Naive B cell (primary cell): ENCODE measurements at regions not wholly inside any gene's neighbourhood (a gene's known extent, or its start where the extent isn't known, plus 50 kb on each side); places are given as distances from the start of the nearest gene placed in this dataset.

ENCODE experiments used
- ATAC-seq, 2 donors: fragments of 150-1000 bp; cut with Tn5 transposase; 2 replicates each; pipeline ENCODE4 v1.10.0; 2021; ENCODE audit warnings: low read depth in 2 of 2, mild to moderate bottlenecking in 2 of 2, moderate library complexity in 2 of 2
- DNase-seq: peaks from one replicate; pipeline ENCODE4 v3.0.0; 2022
- H3K27ac Mint-ChIP-seq, 6 donors: one replicate each; pipeline ENCODE4 v1.8.0; 2020 to 2022; ENCODE audit warnings: mild to moderate bottlenecking in 6 of 6, mixed read lengths in 6 of 6, moderate library complexity in 5 of 6, inconsistent platforms in 2 of 6
- H3K27me3 Mint-ChIP-seq, 3 donors: one replicate each; pipeline ENCODE4 v1.8.0; 2021 to 2022; ENCODE audit warnings: mixed read lengths in 3 of 3, mild to moderate bottlenecking in 1 of 3
- H3K36me3 Mint-ChIP-seq, 2 donors: one replicate each; pipeline ENCODE4 v1.8.0; 2020 to 2022; ENCODE audit warnings: mixed read lengths in 2 of 2, inconsistent platforms in 1 of 2, mild to moderate bottlenecking in 1 of 2
- H3K4me1 Mint-ChIP-seq, 3 donors: one replicate each; pipeline ENCODE4 v1.8.0; 2020 to 2022; ENCODE audit warnings: mixed read lengths in 3 of 3, inconsistent platforms in 1 of 3, mild to moderate bottlenecking in 1 of 3, moderate library complexity in 1 of 3
- H3K4me3 Mint-ChIP-seq, 8 donors: one replicate each; pipeline ENCODE4 v1.8.0; 2020 to 2022; ENCODE audit warnings: mild to moderate bottlenecking in 8 of 8, mixed read lengths in 8 of 8, moderate library complexity in 8 of 8, inconsistent platforms in 2 of 8
- H3K9me3 Mint-ChIP-seq, 7 donors: one replicate each; pipeline ENCODE4 v1.8.0; 2020 to 2022; ENCODE audit warnings: mixed read lengths in 7 of 7, mild to moderate bottlenecking in 5 of 7, inconsistent platforms in 2 of 7, moderate library complexity in 1 of 7

DNA sequence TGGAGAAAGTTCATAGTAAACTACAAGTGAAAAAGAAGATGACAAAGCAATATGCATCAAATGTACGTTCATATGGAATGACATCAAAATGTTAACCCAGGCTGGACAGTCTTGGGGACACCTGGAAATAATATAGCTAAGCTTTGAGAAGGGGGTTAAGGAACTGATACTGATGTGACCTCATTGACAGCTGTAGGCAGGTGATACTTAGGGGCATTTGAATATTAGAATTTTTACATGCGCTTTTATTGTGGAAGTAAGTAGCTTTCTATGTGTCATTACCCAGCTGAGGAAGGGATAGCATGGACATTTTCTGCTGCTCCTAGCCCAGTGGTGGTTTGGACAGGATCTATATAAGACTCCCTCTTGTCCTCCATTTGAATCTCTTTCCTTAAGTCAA lies 299.7 kb downstream of the CWC27 start:
- no peak overlapping the region for H3K4me3 Mint-ChIP-seq
- peak overlapping the region in 3 of 6 donors; percentile 78 to 85 (median 85) for H3K27ac Mint-ChIP-seq
- no peaks in the 10 kb centered on the region for H3K36me3 Mint-ChIP-seq
- no peaks in the 10 kb centered on the region for H3K27me3 Mint-ChIP-seq
- H3K9me3 Mint-ChIP-seq: peaks cover 0 to 7% (median 0%) of the 10 kb centered on the region in 7 donors
- ATAC-seq (peak; percentile 65 to 85), DNase-seq (peak; percentile 12)
- H3K4me1 Mint-ChIP-seq: peaks cover 22 to 50% (median 30%) of the 10 kb centered on the region in 3 donors

DNA sequence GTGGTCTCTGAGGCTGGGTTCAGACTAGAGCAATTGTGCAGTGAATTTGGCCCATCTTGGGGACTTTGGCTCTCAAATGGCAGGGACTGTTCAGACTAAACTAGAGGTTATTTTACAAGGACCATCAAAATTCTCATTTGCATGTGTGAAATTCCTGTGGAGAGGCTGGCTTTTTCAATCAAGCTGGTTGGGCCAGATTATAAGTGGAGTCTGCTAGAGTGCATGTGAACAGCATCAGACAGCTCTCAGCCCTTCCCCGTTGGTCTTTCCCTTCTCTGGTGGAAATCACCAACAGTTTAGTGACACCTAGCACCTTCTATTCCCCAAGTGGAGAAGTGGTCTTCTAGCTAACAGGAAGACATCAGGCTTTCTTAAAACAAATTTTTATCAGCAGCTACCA lies 301.3 kb downstream of the CWC27 start:
- H3K27ac Mint-ChIP-seq: peak overlapping the region in 2 of 6 donors; percentile 24 to 52
- no peak for ATAC-seq

DNA sequence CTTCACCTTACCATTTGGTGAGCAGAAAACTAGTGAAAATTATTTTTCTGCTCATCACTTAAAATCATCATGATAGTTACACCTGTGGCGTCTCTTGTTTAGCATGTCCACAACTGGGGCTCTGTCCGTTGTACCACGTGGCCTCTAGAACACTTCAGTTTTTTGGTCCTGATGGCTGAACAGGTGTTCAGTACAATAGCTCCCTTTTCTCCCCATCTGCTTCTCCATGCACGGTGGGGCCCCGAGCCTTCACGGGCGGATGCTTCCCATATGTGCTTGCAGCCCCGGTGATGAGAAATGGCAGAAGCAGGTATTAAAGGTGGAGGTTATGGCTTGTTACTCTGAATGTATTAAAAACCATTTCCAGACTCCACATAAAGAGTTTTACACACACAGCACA lies 304.1 kb downstream of the CWC27 start:
- ATAC-seq (peak; percentile 22 to 24), DNase-seq (no peak)
- no peaks in the 10 kb centered on the region for H3K36me3 Mint-ChIP-seq
- no peaks in the 10 kb centered on the region for H3K9me3 Mint-ChIP-seq
- peak overlapping the region in 4 of 6 donors; percentile 8 to 77 (median 43) for H3K27ac Mint-ChIP-seq
- H3K4me1 Mint-ChIP-seq: peaks cover 10 to 35% (median 11%) of the 10 kb centered on the region in 3 donors
- no peaks in the 10 kb centered on the region for H3K27me3 Mint-ChIP-seq
- H3K4me3 Mint-ChIP-seq: peak overlapping the region in 1 of 8 donors; percentile 42

More for the DNA sequence above, 301.3 kb downstream of the CWC27 start:
- no peak for DNase-seq
- H3K4me1 Mint-ChIP-seq: peaks cover 21 to 51% (median 26%) of the 10 kb centered on the region in 3 donors
- H3K27me3 Mint-ChIP-seq: no peaks in the 10 kb centered on the region
- H3K4me3 Mint-ChIP-seq: no peak overlapping the region
- no peaks in the 10 kb centered on the region for H3K36me3 Mint-ChIP-seq
- peaks cover 0 to 3% (median 0%) of the 10 kb centered on the region in 7 donors for H3K9me3 Mint-ChIP-seq

DNA sequence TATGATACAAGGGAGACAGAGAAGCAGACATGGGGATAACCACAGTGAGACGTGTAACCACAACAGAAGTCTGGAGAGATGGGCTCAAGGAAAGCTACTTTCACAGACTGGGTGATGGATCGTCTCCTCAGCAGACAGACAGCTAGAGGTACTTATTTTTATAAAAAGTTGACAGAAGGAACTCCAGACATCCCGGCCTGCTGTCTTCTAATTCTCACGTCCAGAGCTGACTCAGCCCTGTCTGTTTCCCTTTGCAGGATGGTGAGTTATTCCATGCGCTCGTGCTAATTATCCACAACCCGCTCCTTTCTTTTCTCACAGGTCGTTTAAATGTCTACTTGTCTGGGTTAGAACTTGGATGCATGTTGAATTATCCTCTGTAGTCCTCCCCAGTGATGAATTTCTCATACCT lies 304.5 kb downstream of the CWC27 start:
- Mint-ChIP-seq H3K9me3 (no peaks in the 10 kb centered on the region), H3K4me3 (no peak overlapping the region), H3K27ac (peak overlapping the region in 3 of 6 donors; percentile 8 to 73 (median 13)), H3K27me3 (no peaks in the 10 kb centered on the region), H3K36me3 (no peaks in the 10 kb centered on the region), H3K4me1 (peaks cover 10 to 34% (median 11%) of the 10 kb centered on the region in 3 donors)
- ATAC-seq (no peak), DNase-seq (no peak)

DNA sequence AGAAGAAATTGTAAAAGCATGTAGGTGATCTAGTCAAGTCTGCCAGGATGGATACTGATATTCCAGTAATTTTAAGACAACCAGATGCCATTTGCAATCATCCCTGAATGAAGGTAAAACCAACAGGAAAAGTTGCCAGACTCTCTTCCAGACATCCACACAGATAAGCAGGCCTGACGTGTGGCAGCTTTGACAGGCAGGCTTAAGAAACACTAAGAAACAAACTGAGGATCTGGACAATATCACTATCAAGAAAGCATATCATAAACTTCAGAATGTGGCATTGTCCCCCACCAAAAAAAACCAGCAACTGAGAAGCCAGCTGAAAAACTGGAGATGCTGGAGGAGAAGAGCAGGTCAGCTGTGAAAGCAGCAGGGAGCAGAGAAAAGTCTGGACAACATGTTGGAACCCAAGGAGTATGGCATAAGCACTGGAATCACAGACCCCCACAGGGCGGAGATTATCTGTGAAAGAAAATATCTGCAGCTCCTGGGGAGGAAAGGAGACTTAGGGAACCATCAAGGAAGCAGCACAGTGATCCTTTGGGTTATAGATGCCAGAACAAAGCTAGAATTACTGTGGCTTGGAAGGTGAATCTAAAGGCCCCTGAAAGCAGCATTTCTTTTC lies 307.0 kb downstream of the CWC27 start:
- no peak overlapping the region for H3K4me3 Mint-ChIP-seq
- no peak for DNase-seq
- H3K36me3 Mint-ChIP-seq: no peaks in the 10 kb centered on the region
- no peaks in the 10 kb centered on the region for H3K9me3 Mint-ChIP-seq
- H3K27ac Mint-ChIP-seq: peak overlapping the region in 1 of 6 donors; percentile 82
- H3K4me1 Mint-ChIP-seq: peaks cover 4 to 24% (median 5%) of the 10 kb centered on the region in 3 donors
- H3K27me3 Mint-ChIP-seq: no peaks in the 10 kb centered on the region
- no peak for ATAC-seq

DNA sequence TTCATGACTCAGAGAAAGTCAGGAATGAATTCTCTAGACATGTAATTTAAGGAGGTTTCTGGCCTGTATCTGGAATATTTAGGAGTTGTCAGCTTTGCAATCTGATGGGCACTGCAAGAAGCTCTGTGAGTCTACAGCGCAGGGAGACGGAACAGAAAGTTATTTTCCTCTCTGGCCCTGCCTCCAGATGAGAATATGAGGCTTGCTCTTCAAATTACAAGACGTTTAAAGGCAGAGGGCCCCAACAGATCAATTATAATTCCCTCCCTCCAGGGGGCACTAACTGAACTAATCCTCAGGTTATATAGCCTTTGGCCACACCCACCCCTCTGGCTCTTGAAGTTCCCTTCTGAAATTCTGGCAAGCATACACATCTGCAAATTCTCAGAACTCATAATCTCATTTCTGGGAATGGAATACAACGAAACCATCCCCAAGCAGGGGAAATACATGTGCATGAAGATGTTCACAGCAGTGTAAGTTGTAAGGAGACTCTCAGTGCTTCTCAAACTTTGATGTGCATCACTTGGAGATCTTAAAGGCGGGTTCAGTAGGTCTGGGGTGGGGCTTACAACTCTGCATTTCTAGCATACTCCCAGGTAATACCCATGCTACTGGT lies 307.6 kb downstream of the CWC27 start:
- Mint-ChIP-seq H3K9me3 (no peaks in the 10 kb centered on the region), H3K27me3 (no peaks in the 10 kb centered on the region), H3K36me3 (no peaks in the 10 kb centered on the region), H3K4me3 (no peak overlapping the region), H3K27ac (no peak overlapping the region), H3K4me1 (peaks cover 4 to 24% (median 5%) of the 10 kb centered on the region in 3 donors)
- DNase-seq (peak; percentile 51), ATAC-seq (peak; percentile 82 to 90)

DNA sequence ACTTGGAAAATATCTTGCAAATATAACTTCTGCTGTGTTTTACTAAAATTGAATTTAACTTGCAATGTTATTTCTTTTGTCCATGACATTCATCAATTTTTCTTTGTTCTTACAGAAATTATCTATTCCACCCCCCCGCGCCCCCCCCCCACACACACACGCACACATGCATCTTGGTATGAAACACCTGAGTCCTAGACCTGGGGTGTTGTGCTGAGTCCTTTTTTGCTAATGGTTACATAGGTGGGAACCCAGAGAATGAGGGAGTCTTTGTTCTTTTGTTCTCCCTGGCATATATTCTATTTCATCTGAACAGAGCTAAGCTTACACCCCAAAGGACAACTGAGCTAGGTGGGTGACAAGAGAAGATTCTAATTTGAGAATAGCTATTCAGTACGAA lies 308.9 kb downstream of the CWC27 start:
- H3K36me3 Mint-ChIP-seq: no peaks in the 10 kb centered on the region
- H3K27ac Mint-ChIP-seq: no peak overlapping the region
- H3K4me1 Mint-ChIP-seq: peaks cover 4 to 18% (median 5%) of the 10 kb centered on the region in 3 donors
- H3K27me3 Mint-ChIP-seq: no peaks in the 10 kb centered on the region
- ATAC-seq: no peak
- no peak for DNase-seq
- H3K4me3 Mint-ChIP-seq: no peak overlapping the region
- H3K9me3 Mint-ChIP-seq: no peaks in the 10 kb centered on the region

DNA sequence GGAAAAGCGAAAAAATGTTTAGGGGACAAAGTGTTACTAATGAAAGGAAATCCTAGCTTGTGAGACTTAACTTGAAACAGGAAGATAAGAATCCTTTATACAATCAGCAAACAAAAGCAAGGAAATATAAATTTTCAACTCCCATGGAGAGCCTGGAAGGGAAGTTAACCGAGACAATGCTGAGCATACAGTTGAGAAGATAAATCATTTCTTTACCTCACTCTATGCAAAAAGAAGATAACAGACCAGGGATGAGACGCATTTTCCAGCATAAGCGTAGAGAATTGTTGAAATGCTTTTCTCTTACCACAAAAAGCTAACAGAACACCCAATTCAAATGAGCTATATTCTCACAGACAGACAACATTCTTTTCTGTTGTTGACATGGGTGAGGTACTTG lies 309.6 kb downstream of the CWC27 start:
- no peaks in the 10 kb centered on the region for H3K9me3 Mint-ChIP-seq
- H3K27me3 Mint-ChIP-seq: no peaks in the 10 kb centered on the region
- ATAC-seq: no peak
- no peaks in the 10 kb centered on the region for H3K36me3 Mint-ChIP-seq
- peaks cover 0 to 11% (median 0%) of the 10 kb centered on the region in 3 donors for H3K4me1 Mint-ChIP-seq
- peak overlapping the region in 1 of 6 donors; percentile 30 for H3K27ac Mint-ChIP-seq
- no peak for DNase-seq
- H3K4me3 Mint-ChIP-seq: no peak overlapping the region

DNA sequence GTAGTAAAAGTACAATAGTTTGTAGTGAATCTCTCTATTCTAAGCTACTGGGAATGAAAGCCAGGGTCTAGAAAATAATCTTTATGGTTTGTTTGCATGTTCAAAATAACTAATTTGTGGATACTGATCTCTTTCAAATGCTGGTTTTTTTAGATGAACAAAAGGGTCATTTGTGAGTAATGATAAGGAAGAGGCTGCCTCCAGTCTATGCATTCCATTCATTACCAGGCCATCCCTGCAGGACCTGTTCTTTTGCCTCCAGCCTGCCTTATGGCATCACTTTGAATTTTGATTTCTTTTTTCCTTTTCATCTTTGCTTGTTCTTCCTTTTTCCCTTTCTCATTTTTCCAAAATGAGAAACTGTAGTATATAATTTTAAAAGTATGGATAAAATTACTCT lies 312.3 kb downstream of the CWC27 start:
- ATAC-seq (no peak), DNase-seq (no peak)
- H3K36me3 Mint-ChIP-seq: no peaks in the 10 kb centered on the region
- H3K4me3 Mint-ChIP-seq: no peak overlapping the region
- H3K27ac Mint-ChIP-seq: peak overlapping the region in 1 of 6 donors; percentile 24
- no peaks in the 10 kb centered on the region for H3K9me3 Mint-ChIP-seq
- H3K27me3 Mint-ChIP-seq: no peaks in the 10 kb centered on the region
- peaks cover 0 to 7% (median 0%) of the 10 kb centered on the region in 3 donors for H3K4me1 Mint-ChIP-seq

DNA sequence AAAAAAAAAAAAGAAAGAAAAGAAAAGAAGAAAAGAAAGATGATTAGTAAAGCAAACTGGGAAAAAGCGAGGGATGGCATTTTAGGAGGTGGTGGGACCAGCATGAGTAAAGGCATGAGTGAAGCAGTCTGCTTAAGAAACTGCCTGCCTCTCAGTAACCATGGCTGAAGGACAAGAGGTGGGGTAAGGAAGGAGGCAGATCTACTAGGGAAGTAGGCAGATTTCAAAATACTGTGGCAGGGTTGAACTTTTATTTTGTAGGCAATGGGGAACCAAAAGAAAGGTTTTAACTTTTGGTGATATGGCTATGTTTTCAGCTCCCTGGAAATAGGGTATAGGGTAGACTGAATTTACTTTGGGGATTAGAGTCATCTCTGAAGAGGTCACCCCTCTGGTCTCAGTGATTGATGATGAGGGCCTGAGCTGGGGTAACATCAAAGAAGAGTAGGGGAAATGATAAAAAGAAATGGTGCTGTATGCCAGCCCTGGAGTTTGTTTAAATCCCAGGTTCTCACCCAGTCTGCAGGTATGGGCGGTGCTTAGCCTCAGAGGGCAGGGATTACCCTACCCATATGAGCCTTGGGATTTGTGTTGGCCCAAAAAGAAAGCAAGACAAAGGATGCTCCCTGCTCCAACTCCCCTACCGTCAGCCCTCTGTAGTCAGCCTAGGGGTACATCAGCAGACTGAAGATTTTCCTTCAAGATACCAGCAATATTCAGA lies 316.2 kb downstream of the CWC27 start:
- H3K4me1 Mint-ChIP-seq: no peaks in the 10 kb centered on the region
- no peak overlapping the region for H3K4me3 Mint-ChIP-seq
- peaks cover 2 to 12% (median 6%) of the 10 kb centered on the region in 3 donors for H3K27me3 Mint-ChIP-seq
- DNase-seq: no peak
- ATAC-seq: no peak
- H3K27ac Mint-ChIP-seq: peak overlapping the region in 1 of 6 donors; percentile 33
- peaks cover 0 to 2% (median under 1%) of the 10 kb centered on the region in 7 donors for H3K9me3 Mint-ChIP-seq
- H3K36me3 Mint-ChIP-seq: peaks cover 2 to 3% of the 10 kb centered on the region in 2 donors

DNA sequence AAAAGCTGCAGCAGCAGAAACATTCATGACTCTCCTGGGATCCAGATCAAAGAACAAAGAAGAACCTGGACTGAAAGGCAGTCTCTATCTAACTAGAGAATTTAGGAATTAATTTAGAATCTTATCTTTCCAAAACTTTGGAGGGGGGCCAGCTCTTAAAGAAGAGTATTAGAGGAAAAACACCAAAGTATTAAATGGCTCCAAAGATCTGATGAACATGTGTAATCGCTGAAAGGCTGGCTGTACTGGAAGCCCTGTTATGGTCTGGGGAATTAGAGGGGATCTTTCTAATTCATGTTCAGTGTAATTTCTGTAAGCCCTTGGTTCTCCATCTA lies 316.8 kb downstream of the CWC27 start:
- Mint-ChIP-seq H3K27me3 (peaks cover 4 to 16% (median 10%) of the 10 kb centered on the region in 3 donors), H3K27ac (peak overlapping the region in 1 of 6 donors; percentile 33), H3K4me1 (no peaks in the 10 kb centered on the region), H3K36me3 (peaks cover 5 to 9% of the 10 kb centered on the region in 2 donors), H3K9me3 (peaks cover 0 to 5% (median 2%) of the 10 kb centered on the region in 7 donors), H3K4me3 (no peak overlapping the region)
- ATAC-seq (no peak), DNase-seq (no peak)

DNA sequence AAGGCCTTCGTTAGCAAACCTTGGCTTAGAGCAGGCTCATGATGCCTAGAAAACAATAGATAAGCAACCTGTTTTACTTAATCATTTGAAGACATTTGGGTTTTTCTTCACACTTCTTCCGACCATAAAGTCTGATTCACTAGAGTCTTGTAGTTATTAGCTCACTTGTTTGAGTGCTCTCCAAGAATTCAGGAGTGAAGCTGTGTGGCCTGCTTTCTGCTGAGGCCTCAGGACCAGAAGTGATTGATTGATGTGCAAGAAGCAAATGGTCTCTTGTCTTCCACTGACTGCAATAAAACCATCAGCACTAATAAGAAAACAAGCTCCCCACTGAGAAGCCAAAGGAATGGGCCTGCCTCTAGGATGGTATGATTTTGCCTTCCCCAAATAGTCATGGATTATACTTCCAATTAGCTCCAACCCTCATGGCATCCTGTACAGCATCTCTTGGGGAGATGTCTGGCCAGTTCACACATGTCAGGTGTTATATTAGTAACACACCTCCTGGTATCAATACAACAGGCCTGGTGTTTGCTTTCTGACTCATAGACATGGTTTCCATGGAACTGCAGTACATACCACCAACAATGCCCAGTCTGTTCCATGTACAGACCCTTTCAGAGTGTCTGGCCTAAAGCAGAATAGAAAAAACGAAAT lies 317.6 kb downstream of the CWC27 start:
- H3K27ac Mint-ChIP-seq: peak overlapping the region in 1 of 6 donors; percentile 39
- ATAC-seq (no peak), DNase-seq (no peak)
- no peak overlapping the region for H3K4me3 Mint-ChIP-seq
- peaks cover 9 to 16% of the 10 kb centered on the region in 2 donors for H3K36me3 Mint-ChIP-seq
- peaks cover 4 to 16% (median 14%) of the 10 kb centered on the region in 3 donors for H3K27me3 Mint-ChIP-seq
- no peaks in the 10 kb centered on the region for H3K4me1 Mint-ChIP-seq
- peaks cover 7 to 13% (median 10%) of the 10 kb centered on the region in 7 donors for H3K9me3 Mint-ChIP-seq

DNA sequence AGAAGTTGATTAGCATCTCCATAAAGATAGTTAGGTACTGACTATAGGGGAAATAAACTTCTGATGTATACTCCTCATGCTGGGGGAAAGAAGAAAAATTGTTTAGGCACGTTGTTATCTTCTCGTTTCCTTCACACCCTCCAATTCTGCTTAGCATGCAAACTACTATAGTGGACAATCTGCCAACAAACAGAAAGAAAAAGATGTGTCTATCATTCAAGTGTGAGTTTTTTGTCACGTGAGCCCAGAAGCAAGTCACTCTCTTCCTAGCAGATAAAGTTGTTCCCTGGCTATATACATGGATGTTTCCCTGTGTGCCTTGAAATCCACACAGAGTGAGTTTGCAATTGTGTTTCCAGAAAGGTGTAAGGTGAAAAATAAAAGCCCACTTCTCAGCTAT lies 318.4 kb downstream of the CWC27 start:
- no peak overlapping the region for H3K4me3 Mint-ChIP-seq
- H3K27ac Mint-ChIP-seq: no peak overlapping the region
- peaks cover 9 to 16% of the 10 kb centered on the region in 2 donors for H3K36me3 Mint-ChIP-seq
- DNase-seq: no peak
- H3K4me1 Mint-ChIP-seq: no peaks in the 10 kb centered on the region
- ATAC-seq: no peak
- H3K9me3 Mint-ChIP-seq: peaks cover 7 to 19% (median 14%) of the 10 kb centered on the region in 7 donors
- H3K27me3 Mint-ChIP-seq: peaks cover 4 to 16% (median 14%) of the 10 kb centered on the region in 3 donors
